Suppressor macrophage treated with lipopolysaccharide for 4 hours (primary cell): ENCODE measurements at regions not wholly inside any gene's neighbourhood (a gene's known extent, or its start where the extent isn't known, plus 50 kb on each side); places are given as distances from the start of the nearest gene placed in this dataset.
A peak's percentile ranks its signal among the peaks of the same experiment; 100 is the strongest.

Source experiments
- DNase-seq: peaks from one replicate; pipeline ENCODE4 v3.0.0-alpha.2; 2020

DNA sequence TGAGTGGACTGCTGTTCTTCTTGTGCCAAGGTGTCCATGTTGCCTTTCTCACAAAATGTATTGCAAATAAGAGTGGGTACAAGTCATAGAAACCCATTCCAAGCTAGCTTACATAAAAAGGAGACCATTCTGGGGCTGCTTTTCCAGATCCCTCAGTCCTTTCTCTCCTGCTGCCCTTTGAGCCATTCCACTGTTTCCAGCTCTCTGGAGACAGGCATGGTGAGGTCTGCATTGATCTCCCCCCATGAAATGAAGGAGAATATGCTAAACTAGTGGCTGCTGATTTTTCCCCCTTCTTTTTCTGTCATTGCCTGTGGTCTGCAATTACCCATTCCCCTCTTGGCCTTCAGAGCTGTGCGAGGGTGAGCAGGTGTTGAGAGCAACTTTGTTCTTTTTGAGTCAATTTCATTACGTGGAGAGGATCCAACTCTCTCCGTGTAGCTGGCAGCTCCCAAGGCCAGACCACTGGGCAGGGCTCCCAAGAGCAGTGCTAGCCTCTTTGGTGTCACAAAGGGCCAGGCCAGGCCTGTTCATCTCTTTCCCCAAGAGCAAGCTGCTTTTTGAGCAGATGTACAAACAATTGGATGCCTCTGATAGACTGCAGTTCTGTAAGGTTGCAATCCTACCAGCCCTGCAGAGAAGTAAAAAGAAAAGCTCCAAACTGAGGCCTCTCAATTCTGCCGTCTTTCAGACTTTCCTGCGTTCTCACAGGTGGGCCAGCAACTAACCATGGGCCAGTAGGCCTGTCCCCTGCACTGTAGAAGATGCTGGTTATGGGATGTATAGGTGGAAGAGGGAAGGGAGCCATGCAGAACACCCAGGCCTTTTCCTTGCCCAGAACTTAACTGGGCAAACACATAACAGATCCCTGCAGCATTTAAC, 96.1 kb upstream of the ARMC2 start:
- no peak for DNase-seq

DNA sequence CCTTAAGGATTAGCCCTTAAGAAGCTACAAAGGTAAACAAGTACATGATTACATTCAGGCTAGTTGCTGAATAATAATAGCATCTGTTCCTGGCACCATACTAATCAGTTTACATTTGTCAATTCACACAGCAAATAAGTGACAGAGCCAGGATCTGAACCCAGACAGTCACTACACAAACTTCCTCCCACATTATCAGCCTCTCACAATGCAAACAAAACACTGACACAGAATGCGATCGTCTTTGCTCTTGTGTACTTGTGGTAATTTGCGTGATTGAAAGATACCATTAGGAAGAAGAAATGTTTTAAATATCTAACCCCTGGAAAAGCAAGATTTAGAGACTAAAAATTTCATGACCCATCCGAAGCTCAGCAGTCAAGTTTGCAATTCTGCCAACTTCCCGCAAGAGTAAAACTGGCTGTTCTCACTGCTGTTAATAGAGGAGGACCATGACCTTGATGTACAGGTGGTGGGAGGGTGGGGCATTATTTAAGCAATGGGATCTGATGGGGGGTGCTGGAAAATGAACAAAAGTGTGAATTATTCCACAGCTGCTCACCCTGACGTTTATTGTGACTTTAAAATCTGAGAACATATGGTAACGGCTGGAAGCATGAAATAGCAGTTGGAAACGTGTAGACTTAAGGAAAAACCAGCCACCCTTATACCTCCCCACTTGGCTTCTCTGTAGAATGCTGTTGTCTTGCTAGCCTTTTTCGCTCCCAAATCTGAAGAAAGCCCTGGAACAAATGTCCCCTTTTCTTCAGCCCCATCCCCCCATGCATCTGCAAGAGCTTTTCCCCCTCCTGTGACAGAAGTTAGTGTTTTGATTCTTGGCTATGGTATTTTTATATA, 95.3 kb upstream of the ARMC2 start:
- no peak for DNase-seq

DNA sequence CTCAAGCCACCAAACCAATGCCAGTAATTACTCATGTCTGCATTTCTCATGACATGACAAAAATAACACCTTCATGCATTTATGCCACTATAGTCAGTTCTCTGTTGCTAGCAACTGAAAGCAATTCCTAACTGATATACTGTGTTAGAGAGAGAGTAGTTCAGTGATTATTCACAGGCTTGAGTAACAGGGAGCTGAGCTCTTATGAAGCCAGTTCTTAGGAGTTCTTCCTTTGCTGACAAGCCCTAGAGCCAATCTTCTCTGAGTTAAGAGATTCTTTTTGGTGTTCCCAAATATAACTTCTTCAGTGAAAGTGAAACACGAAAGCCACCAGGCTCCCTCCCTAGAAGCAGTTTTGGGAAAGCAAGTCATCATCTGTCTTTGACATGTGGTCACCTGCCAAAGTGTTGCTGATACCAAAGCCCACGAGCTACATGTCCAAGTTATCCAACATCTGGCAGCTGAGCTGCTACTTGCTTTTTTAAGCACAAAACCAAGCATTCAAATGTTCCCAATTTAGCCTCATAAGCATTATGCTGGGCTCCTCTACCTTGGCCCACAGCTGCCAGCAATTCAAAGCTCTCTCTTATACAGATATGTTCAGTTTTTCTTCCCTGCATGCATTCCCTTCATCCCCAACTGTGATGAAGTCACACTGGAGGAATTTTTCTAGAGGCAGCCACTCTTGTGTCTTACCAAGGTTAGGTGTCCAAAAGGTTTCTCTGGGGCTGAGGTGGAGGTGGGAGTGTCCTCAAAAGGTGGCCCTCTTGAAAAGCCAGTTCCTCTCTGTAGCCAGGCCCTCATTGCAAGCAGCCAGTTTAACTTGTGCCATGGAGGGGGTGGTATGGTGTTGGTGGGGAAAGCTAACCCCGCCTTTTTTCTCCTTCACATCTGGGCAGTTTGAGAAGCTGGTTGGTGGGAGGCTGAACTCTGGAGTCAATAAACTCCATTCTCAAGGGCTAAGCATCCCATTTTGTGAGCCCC, 92.7 kb upstream of the ARMC2 start:
- DNase-seq: peak; percentile 43

DNA sequence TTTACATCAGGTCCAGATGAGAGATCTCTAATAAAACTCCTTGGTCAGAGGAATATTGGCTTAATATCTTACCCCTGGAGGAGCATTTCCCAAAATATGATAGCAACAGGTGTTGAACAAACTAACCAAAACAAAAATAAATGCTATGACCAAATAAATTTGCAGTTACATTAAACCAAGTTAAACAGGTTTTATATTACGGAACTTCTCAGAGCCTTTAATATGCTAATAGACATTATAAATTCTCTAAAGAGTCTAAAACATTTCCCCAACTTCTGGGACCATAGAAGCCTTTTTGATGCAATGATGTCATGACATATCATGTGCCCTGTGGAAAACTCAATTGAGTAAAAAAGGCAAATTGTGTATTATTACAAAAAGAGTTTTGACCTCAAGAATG, 90.9 kb upstream of the ARMC2 start:
- DNase-seq: no peak

DNA sequence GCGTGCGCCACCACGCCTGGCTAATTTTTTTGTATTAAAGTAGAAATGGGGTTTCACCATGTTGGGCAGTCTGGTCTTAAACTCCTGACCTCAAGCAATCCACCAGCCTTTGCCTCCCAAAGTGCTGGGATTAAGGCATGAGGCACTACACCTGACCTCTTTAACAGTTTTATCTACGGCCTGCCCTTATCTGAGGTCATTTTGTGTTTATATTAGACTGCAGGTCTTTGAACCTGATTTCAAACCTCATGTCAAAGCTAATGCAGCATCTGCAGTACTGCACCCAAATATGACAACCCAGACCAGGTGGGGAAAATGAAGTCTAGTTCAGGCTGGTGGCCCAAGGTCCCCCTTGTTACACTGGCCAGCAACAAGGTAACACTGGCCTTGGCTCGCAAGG, 89.3 kb upstream of the ARMC2 start:
- no peak for DNase-seq

DNA sequence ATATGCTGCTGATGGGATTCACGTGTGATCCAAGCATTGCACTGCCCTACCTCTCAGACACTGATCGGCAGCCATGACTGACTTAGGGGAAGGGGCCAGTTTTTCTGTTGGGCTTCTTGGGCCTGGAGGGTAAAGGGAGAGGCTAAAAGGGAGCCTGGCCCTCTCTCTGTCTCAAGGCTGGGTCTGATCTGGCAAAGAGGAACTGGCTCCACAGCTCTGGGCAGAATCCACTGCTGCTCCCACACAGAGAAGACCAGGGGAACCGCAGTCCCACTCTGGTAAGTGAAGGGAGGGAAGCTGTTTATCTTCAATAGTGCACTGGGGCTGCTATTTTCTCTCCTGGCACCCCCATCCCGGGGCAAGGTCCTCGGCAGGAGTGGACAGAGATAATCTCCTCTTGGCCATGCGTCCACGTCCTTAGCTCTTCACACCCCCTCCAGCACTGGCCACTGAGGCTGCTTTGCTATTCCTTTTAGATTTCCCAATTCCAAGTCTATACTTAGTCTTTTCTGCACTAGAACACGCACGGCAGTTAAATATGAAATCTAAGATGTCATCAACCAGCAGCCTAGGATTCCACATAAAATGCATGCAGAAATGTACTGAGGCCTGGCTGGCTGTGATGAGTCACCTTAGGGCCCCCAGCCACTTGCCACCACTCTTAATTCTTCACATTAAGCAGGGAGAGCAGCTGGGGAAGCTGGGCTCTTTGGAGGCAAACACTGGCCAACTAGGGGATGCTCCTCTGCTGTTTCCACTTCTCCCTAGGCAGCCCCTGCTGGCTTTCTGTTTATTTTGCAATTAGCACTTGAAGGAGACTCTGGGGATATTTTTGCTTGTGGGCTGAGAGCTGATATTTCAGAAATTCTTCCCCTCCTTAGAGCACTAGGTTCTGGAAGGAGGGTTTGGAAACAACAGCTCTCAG, 87.8 kb upstream of the ARMC2 start:
- peak; percentile 29 for DNase-seq

DNA sequence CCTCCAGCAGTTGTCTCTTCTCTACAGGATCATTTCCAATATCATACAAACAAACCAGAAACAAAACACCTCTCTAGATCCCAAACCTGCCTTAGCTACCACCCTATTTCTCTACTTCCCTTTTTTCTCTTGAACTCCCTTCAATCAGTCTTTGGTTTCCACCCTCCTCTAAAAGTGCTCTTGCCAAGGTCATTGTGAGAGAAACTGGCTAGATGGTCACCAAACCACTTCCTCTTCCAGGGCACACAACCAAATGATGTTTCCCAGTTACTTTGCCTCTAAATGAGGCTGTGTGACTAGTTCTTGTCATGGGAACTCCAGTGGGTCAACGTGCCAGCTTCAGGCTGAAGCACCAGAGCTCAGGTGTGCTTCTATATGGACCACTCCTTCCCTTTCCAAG, 85.8 kb upstream of the ARMC2 start:
- peak; percentile 66 for DNase-seq

DNA sequence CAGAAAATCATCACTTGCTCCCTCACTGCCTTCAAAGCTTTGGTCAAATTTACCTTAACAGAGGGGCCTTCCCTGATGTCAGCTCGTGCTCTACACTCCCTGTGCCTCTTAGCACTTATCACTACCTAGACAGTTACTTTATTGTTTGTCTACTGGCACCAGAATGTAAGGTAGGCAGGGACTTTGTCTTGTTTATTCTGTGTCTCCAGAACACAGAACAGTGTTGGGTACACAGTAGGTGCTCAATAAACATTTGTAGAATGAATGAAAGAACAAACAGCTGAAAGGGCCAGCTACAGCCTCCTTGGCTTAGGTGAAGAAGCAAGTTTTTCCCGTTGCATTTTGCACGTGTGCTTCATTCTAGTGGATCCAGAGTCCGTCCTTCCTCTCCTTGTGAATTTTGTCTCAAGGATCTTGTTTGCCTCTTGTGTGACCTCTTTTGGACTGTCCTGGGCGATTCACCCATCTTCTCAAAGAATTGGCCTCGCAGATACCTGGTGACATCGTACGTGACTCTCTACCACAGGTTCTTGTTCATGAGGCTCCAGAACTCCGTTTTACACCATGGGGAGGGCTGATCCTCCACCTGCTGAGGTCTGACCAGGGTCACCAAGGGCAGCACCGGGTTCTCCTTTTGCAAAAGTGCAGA, 84.2 kb upstream of the ARMC2 start:
- DNase-seq: no peak

DNA sequence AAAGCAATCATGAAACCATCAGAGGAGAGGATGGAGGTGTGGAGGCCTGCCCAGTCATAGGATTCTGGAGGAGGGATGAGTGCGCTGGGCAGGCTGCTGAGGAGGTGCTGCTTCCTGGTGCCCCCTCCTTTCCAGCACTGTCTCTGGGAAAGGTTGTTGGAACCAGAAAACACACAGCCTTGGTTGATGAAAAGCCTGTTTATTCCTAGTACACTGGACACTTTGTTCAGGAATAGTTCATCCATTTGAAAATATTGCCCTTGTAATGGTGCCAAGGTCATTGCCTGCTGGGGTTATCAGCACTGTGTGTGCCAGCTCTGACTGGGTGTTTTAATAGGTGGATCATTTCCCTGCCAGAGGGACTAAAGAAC, 83.7 kb upstream of the ARMC2 start:
- DNase-seq: no peak

DNA sequence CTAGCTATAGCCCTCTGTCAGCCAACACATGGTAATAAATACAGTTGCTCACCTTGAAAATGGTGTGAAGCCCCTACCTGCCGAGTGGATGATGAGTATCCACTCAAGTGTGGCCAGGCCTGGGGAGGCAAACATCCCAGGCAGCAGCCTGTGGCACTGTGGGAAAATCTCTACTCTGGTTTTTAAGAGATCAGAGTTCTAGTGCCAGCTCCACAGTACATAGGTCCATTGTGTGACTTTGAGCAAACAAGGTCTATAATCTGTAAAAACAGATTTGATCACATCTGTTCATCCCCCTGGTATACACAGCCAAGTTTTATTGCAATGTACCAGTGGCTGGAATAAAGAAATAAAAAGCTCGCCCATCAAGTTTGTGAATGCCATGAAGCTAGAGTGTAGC, 82.7 kb upstream of the ARMC2 start:
- DNase-seq: no peak

DNA sequence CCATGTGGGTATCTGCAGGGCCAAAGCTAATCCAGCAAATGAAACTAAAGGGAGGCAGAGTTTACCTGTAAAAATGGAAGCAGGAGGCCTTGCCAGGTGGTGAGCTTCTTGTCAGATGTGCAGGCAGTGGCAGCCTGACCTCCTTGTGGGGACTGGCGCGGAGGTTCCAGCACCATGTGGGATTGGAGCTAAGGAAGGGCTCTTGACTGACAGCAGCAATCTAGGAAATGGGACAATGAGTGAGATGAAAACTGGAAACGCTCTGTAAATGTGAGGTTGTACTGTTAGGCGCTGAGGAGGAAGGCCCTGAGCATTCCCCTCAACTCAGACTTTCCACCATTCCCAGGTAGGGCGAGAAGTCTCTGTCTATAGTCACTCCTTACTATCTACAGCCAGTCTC, 81.8 kb upstream of the ARMC2 start:
- no peak for DNase-seq

DNA sequence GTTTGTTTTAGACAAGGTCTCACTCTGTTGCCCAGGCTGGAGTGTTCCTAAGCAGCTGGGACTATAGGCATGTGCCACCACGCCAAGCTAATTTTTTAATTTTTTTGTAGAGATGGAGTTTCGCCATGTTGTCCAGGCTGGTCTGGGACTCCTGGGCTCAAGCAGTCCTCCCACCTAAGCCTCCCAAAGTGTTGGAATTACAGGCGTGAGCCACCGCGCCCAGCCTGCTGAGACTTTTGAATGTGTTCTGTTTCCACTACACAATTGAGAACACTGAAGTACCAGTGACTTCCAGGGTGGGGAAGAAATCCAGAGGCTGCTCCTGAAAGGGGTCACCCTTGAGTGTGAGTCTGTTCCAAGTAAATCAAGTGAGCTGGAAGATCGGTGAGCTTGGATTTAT, 81.3 kb upstream of the ARMC2 start:
- no peak for DNase-seq

DNA sequence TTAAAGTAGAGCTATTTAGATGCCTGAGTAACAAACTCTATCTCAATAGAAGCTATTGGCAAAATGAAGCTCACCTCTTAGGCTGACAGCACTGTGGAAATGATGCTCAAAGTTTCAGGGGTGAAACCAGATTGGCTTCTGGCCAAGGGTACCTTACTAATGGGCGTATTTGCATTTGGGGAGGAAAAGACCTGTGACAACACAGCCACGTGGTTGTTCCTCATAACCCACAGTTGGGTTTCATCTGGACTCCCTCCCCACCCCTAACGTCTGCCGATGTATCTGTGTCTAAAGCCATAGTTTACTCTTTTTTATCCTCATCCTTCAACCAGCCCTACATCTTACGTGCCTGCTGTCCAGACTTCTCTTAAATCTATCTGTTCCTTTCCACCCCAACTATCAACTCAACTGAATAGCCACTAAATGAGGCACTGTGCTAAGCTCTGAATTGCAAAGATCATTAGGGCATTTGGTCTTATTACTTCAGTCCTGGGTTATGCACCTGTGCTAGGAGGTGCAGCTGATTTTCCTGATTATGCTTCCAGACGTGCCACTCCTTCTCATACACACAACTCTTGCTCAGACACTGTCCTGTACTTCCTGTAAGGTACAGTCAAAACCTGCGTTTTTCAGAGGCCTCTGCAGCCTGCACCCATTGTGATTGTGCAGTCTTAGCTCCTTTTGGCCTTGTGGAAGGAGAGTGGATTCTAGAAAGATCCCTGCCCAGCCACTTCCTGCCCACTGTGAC, 80.6 kb upstream of the ARMC2 start:
- no peak for DNase-seq

DNA sequence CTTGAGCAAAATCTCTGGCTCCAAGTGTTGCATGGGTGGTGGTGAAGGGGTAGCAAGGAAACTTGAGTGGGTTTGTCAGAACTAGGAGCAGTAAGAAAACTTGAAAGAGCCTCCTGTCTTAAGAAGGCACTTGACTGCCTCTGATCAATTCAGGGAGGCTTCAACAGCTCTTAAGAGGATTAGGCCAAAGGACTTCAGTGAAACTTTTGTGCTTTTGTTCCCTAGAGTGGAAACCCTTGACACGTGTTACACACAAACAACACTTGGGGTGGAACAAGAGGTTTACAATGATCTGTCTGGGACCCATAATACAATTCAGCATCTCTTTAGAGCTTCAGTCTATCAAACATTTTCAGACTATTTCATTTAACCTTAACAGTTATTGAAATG, 80.1 kb upstream of the ARMC2 start:
- no peak for DNase-seq

DNA sequence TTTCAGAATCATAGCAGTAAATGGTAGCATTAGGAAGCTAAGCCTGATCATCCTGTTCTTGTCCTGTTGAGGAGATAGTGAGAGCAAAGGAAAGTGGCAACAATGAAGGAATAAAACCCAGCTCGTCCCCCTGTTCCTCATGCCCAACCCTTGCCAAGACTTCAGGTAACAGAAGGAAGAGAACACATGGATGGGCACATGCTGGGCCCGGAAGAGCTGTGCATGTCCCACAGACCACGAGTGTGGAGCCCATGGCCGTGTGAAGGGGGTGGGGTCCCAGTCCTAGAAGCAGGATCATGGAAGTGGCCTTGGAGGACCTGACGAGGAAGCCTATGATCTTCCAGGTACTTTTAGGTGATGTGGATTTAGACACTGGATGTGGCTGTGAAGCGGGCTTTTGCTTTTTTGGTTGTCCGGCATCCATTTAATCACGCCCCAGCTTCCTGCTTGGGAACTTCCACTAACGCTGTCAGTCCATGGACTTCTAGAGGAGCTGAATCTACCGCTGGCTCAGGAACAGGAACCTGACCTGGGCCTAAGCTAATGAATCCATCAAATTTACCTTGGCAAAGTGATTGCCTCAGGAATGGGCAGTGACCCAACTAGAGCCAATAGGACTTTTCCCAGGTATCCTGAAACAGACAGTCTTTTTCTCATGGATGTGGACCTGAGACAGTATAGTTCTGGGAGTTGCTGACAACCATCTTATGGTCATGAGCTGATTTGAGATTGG, 79.3 kb upstream of the ARMC2 start:
- no peak for DNase-seq

DNA sequence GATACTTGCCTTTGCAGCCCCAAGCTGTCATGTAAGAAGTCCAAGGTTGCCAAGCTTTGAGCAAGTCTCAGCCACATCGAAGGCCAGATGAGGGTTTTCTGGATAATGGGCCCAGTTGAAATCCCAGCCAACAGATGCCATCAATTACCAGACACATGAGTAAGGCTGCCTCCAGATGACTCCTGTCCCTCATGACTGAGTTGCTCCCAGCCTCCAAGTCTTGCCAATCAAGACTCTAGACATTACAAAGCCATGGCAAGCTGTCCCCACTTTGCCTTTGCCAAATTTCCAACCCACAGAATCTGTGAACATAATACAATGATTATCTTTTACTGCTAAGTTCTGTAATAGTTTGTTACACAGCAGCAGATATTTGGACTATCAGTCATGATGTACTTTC, 76.8 kb upstream of the ARMC2 start:
- no peak for DNase-seq

DNA sequence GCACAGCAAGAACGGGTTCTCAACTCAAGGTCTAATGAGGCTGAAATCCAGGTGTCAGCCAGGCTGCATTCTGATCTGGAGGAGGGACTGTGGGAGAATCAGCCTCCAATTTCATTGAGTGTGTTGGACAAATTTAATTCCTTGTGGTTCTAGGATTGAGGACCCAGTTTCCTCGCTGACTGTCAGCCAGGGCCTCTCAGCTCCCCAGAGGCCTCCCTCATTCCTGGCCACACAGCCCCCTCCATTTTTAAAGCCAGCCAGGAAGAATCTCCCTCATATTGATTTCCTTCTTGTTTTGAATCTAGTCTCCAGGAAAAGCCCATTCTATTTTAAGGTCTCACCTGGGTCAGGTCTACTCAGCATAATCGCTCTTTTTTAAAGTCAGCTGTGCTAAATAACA, 73.7 kb upstream of the ARMC2 start:
- no peak for DNase-seq

DNA sequence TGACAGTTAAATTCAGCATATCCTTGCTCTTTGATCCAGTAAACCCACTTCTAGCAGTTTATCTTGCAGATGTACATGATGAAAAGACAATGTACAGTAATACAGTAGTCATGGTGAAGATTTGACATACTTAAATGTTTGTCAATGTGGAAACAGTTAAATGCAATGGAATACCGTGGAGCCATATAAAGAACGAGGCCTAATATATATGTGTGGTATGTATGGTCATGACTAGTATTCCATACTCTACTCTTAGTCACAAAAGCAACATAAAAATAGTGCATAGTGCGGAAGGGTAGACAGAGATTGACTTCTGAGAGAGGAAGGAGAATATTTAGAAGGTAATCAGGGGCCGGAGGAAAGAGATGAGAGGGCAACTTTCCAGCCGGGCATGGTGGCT, 70.7 kb upstream of the ARMC2 start:
- DNase-seq: no peak

DNA sequence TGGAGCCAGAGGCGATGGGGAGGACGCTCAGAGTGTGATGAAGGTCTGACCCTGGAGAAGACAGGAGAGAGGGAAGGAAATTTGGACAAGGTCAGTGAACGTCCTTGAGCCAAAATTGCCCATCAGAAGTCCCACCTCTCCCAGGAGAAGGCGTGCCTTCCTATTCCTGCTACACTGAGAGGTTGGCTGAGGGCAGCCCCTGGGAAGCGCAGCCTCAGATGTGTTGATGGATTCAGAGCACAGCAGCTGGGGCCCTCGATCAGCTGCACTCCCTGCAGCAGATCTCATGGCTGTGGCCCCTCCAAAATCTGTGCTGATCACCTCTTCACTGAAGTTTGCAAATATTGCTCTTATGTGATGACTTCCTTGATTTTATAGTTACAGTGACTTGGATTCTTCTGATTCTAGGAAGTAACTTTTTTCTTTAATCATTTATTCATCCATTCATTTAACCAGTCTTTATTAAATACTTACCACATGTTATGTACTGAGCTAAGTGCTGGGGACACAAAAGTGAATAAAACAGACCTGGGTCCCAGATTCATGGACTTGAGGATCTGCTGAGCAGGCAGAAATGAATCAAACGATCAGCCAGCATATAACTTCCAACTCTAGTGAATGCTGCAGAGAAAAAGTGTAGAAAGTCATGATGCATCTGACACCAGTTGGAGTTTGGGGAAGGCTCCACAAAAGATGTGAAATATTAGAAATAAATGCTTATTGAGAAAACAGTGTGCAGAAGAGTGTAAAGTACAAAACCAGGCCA, 69.6 kb upstream of the ARMC2 start:
- no peak for DNase-seq
